GM19468 (cell line): ENCODE measurements at regions not wholly inside any gene's neighbourhood (a gene's known extent, or its start where the extent isn't known, plus 50 kb on each side); places are given as distances from the start of the nearest gene placed in this dataset.

Source experiments
- ATAC-seq: cut with Tn5 transposase; IDR thresholded peaks from one replicate; pipeline ENCODE4 v1.9.1; 2021; ENCODE audit warnings: mild to moderate bottlenecking, moderate library complexity, moderate number of reproducible peaks; ENCODE audit not compliant: unreplicated experiment; ENCODE audit errors: extremely low read depth

DNA sequence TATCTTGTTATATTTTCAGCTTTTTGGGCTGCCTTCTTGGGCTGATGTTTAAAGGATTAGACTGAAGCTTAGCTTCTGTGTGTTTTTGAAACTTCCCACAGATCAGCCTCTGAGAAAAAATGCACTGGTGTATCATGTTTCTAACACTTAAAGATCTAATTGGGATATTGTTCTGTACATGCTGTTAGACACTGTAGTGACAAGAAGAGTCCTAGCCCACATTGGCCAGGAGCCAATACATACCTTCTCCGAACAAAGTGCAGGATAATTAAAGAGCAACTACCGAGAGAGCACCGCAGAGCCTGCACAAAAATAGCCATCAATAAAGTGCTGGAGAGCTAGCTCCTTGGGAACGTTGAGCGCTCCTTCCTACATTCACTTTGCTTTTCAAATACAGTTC, 289.4 kb upstream of the SP8 start:
- ATAC-seq = no peak

DNA sequence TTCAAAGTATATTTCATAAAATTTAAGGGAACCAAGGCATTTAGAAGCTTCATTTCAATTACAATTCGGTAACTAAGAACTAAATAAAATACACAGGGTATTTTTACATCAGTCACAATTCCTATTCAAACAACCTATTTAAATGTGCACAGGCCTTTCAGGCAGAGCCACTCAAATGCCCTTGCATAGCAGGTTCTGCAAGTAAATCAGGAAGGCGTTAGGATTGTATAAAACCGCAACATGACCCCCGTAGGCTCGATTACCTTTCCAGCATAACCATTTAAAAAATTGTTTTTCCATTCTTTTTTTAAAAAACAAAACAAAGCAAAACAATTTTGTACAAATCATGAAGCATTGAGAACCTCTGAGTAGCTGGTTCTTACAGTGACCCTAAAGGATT, 289.9 kb upstream of the SP8 start:
- no peak for ATAC-seq

DNA sequence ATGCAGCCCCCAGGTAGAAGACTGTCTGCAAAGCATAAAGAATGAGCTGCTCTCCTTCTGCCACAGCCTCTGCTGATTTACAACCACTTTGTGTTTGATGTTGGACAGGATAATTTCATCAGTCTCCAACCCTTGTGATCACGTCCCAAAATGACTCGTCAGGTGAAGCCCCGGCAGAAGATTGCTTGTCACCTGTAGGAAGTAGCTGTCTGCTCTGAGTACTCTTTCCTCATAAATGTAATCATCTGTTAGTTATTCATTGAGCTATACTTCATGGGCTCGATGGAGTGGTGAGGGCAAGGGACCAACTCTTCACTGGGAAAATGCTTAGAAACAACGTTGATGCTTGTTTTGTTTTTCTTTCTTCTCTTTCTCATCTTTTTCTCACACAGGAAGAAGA, 290.9 kb upstream of the SP8 start:
- no peak for ATAC-seq

DNA sequence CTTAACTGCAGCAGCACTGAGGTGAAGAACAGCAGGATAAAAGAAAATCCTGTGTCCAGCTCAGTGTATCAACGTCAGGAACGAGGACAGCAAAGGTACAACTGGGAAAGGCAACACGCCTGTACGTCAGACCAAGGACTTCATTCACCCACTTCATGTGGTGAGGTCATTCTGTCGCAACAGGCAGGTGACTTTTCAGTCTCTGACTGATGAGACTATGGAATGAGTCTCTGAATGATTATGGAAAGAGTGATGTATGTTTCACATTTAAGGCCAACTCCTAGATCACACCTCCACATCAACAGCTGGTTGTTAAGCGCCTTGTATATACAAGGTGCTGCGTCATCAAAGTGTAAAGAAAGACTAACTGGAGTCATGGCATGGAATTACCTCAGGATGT, 297.6 kb upstream of the SP8 start:
- ATAC-seq = no peak

GRCh38 chr7:21086688-21087087, 300.0 kb upstream of the SP8 start:
- no peak for ATAC-seq

GRCh38 chr7:21089653-21090052, 303.0 kb upstream of the SP8 start:
- ATAC-seq = no peak

DNA sequence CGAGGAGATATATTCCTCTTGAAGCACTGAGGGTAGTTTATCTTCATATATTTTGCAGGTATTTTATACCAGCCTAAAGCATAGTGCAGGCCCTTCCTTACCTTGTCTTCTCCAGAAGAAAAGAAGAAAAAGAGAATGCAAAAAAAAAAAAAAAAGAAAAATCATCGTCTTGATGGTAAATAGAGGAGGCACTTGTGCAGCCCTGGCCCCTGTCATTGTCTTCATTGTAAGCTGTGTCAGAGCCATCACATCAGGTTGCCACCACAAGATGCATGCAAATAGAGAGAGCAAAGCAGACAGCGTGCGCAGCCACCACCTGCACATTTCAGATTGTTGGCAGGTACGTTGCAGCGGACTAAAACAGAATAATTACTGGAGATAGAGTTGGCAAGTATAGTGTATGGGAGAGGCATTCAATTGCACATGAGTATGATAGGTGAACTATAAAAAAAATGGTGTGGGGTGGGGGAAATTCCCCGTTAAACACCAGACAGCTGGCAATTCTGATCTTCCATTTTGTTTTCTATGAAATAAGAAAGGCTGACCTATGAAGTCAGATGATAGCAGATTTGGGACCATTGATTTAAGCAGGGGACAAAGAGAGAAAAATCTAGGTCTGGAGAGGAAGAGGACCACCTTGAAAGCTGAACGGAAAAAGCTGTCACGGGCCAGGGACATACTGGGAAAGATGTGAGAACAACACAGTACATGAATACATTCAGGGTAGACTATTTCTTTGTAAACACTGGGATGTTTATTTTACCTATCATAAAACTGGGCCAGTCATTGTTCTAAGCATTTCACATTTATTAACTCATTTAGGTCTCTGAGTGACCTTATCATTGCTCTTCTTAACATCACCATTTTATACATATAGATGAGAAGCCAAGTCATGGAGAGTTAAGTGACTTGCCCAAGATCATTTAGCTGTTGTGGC, 306.3 kb upstream of the SP8 start:
- ATAC-seq = no peak

- ATAC-seq = no peak
Observed at GRCh38 chr7:21094589-21094988, 307.9 kb upstream of the SP8 start.

- no peak for ATAC-seq
Observed at GRCh38 chr7:21099432-21099831, 312.7 kb upstream of the SP8 start.

DNA sequence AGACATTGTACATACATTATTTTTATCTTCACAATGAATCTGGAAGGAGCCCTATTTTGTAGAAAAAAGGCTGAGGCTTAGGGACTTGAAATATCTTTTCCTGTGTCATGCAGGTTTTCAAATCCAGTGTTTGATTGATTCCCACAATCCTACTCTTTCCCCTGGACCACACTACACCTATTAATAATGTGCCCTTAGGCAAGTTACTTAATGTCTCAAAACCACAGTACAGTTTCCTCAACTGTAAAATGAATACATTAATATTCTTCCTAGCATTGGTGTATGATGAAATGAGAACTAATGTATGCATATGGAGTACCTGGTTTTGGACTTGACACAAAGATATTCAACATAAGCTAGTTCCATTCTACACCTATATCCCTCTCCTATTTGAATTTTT, 313.3 kb upstream of the SP8 start:
- ATAC-seq = no peak

- ATAC-seq = no peak
Observed at GRCh38 chr7:21101541-21101940, 314.9 kb upstream of the SP8 start.

GRCh38 chr7:21103426-21104123, 316.9 kb upstream of the SP8 start:
- no peak for ATAC-seq

DNA sequence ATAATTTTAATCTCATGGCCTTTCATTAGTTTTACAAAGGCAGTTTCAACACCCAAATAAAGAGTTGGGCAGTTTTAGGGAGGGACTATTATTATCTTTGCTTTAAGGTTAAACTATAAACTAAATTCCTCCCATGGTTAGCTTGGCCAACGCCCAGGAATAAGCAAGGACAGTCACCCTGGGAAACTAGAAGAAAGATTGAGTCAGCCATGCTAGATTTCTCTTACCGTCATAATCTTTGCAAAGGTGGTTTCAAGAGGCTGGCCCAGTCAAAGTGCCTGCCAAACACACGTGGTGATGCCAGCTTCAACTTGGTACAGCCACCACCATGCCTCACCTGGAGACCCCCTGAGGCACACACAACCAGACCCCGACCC, 317.4 kb upstream of the SP8 start:
- ATAC-seq = no peak

GRCh38 chr7:21106296-21106732, 319.6 kb upstream of the SP8 start:
- ATAC-seq = no peak

- ATAC-seq = no peak
Observed at GRCh38 chr7:21107101-21107500, 320.4 kb upstream of the SP8 start.

GRCh38 chr7:21108182-21108581, 319.7 kb upstream of the SP4 start:
- no peak for ATAC-seq

DNA sequence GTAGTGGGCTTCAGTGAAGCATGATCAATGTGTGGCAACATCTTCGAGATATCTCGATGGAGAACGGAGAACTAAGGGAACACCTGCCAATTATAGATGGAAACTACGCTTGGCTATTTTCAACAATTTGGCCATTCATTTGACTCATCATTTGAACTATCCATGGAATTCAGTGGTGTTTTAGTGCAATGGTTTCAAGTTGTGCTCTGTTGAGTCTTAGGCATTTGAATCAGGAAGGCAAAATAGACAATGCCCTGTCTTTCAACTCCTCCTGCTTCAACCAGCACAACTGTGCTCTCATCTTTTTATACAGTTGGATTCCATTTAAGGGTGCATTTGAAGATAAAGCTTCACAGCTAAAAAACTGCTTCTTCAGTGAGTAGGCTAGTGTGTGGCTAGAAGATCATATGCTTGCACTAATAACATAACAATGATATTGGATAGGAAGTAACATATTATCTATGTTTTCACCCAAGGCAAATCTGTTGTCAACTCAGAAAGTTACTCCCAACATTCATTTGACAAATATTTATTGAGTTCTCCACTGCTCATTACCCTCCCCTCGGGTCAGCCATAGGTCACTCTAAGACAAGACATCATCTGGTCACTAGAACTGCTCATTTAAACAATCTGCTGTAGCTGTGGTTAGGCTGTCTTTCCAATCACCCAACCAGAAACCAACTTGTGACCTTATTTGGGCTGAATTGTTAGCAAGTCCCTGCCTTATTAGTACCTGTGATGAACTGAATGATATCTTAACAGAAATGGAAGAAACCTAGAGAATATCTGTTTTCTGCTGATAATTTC, 314.1 kb upstream of the SP4 start:
- no peak for ATAC-seq

GRCh38 chr7:21123586-21123985, 304.3 kb upstream of the SP4 start:
- ATAC-seq = no peak

GRCh38 chr7:21125297-21125696, 302.6 kb upstream of the SP4 start:
- no peak for ATAC-seq

DNA sequence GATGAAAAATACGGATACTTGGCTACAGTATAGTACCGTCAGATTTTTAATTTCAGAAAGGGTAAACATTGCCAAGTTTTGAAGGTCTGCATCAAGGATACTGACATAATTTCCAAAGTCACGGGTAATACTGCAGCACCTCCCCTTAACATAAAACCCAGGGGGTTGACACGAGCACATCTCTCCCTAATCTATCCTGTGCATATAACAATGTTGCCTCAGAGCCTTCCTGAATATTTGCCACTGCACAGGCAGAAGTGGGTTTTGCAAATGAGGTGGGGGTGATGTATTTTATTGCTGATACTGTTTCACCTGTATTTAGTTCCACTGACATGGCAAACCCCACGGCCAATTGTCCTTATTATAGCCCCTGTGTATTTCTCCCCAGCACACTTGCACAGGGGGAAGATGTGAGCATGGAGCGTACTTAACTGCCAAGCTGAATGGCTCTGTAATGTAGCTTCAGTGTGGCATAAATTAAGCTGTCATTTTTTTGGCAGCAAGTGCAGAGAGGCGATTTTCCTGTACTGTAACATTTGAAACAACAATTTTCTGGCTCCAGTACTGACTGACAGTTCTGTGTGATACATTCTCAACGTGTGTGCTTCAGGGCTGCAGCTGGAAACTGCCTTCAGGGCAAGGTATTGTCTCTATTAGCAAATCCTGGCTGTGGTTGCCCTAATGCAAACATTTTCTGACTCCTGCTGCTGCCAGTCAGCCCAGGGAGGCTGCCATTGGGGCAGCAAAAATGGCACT, 299.6 kb upstream of the SP4 start:
- ATAC-seq = no peak
